WTC11 (cell line): ENCODE measurements at regions not wholly inside any gene's neighbourhood (a gene's known extent, or its start where the extent isn't known, plus 50 kb on each side); places are given as distances from the start of the nearest gene placed in this dataset.

Experiments
- ATAC-seq: fragments of 200-7000 bp; cut with Tn5 transposase; 2 replicates; pipeline ENCODE4 v1.10.0; 2021; ENCODE audit warnings: mild to moderate bottlenecking, moderate library complexity
- CTCF ChIA-PET: fragments of 300-600 bp; sonication (Branson Sonifier 250); formaldehyde crosslinking; loops from one replicate; lab custom pipeline; 2021; ENCODE audit warnings: antibody characterized with exemption; lab: Charles Lee
- POLR2A ChIA-PET: fragments of 350-600 bp; sonication (Branson Sonifier 250); formaldehyde crosslinking; loops from one replicate; lab custom pipeline; 2021; ENCODE audit warnings: antibody characterized with exemption; lab: Charles Lee
- DNase-seq: peaks from one replicate; pipeline ENCODE4 v3.0.0; 2021; ENCODE audit warnings: low spot score
- H3K27ac Mint-ChIP-seq: 2 replicates; pipeline ENCODE4 v1.8.0; 2021; ENCODE audit warnings: mixed read lengths
- H3K27me3 Mint-ChIP-seq: 2 replicates; pipeline ENCODE4 v1.8.0; 2021; ENCODE audit warnings: low read depth, mild to moderate bottlenecking, moderate library complexity, mixed read lengths
- H3K36me3 Mint-ChIP-seq: 2 replicates; pipeline ENCODE4 v1.8.0; 2021; ENCODE audit warnings: mixed read lengths
- H3K4me1 Mint-ChIP-seq: 2 replicates; pipeline ENCODE4 v1.8.0; 2022; ENCODE audit warnings: mixed read lengths
- H3K4me3 Mint-ChIP-seq: 2 replicates; pipeline ENCODE4 v1.8.0; 2021; ENCODE audit warnings: mild to moderate bottlenecking, moderate library complexity, mixed read lengths
- H3K9me3 Mint-ChIP-seq: 2 replicates; pipeline ENCODE4 v1.8.0; 2021; ENCODE audit warnings: mixed read lengths
- AFF4 ChIP-seq: sonication (generic); formaldehyde crosslinking; IDR thresholded peaks from 2 replicates; pipeline ENCODE4 v1.8.1; 2023; ENCODE audit warnings: mild to moderate bottlenecking, missing genetic modification reagents, borderline replicate concordance
- E2F1 ChIP-seq: sonication (generic); formaldehyde crosslinking; IDR thresholded peaks from 2 replicates; pipeline ENCODE4 v1.8.0; 2022; ENCODE audit warnings: mild to moderate bottlenecking, missing genetic modification reagents
- ERG ChIP-seq: fragments of 250-450 bp; sonication (Bioruptor Pico); IDR thresholded peaks from 2 replicates; pipeline ENCODE4 v1.8.0; 2021; ENCODE audit warnings: mild to moderate bottlenecking
- FOXP4 ChIP-seq: sonication (generic); formaldehyde crosslinking; IDR thresholded peaks from 2 replicates; pipeline ENCODE4 v1.8.0; 2022; ENCODE audit warnings: mild to moderate bottlenecking, missing genetic modification reagents
- HMGA2 ChIP-seq: fragments of 250-450 bp; sonication (Bioruptor Pico); IDR thresholded peaks from 2 replicates; pipeline ENCODE4 v1.4.0; 2021; ENCODE audit warnings: mild to moderate bottlenecking, moderate library complexity
- MXD4 ChIP-seq: fragments of 250-450 bp; sonication (Bioruptor Pico); IDR thresholded peaks from 2 replicates; pipeline ENCODE4 v1.8.0; 2021; ENCODE audit warnings: mild to moderate bottlenecking, moderate library complexity, borderline replicate concordance
- SMAD4 ChIP-seq: sonication (generic); formaldehyde crosslinking; IDR thresholded peaks from 2 replicates; pipeline ENCODE4 v1.8.0; 2022; ENCODE audit warnings: mild to moderate bottlenecking, missing genetic modification reagents
- TCF7 ChIP-seq: sonication (generic); formaldehyde crosslinking; IDR thresholded peaks from 2 replicates; pipeline ENCODE4 v1.8.0; 2022; ENCODE audit warnings: mild to moderate bottlenecking, low read depth, missing genetic modification reagents, moderate library complexity
- TEAD1 ChIP-seq: sonication (generic); formaldehyde crosslinking; IDR thresholded peaks from 2 replicates; pipeline ENCODE4 v1.8.0; 2022; ENCODE audit warnings: mild to moderate bottlenecking, missing genetic modification reagents
- ZBTB21 ChIP-seq: sonication (generic); formaldehyde crosslinking; IDR thresholded peaks from 2 replicates; pipeline ENCODE4 v1.8.1; 2023; ENCODE audit warnings: mild to moderate bottlenecking, missing genetic modification reagents, borderline replicate concordance
- ZNF281 ChIP-seq: sonication (generic); formaldehyde crosslinking; IDR thresholded peaks from 2 replicates; pipeline ENCODE4 v1.8.0; 2023; ENCODE audit warnings: mild to moderate bottlenecking, missing genetic modification reagents
- ZNF425 ChIP-seq: fragments of 250-450 bp; sonication (Bioruptor Pico); conservative IDR thresholded peaks from 2 replicates; pipeline ENCODE4 v1.9.0; 2021; ENCODE audit warnings: mild to moderate bottlenecking
- ZNF512 ChIP-seq: sonication (generic); formaldehyde crosslinking; IDR thresholded peaks from 2 replicates; pipeline ENCODE4 v1.8.1; 2022; ENCODE audit warnings: missing genetic modification reagents, borderline replicate concordance
- ZNF532 ChIP-seq: fragments of 250-450 bp; sonication (Bioruptor Pico); IDR thresholded peaks from 2 replicates; pipeline ENCODE4 v1.9.0; 2021; ENCODE audit warnings: mild to moderate bottlenecking, borderline replicate concordance

GRCh38 chr21:15233611-15234010, 168.8 kb upstream of the NRIP1 start (continued):
- no peak for TF ChIP-seq AFF4 (CRISPR knock-in tag)
- TF ChIP-seq TCF7 (CRISPR knock-in tag): no peak
- no peak for TF ChIP-seq ZNF532
- no peak for TF ChIP-seq FOXP4 (CRISPR knock-in tag)
- TF ChIP-seq SMAD4: no peak
- no peak for TF ChIP-seq ERG
- TF ChIP-seq ZNF512 (CRISPR knock-in tag): no peak
- TF ChIP-seq ZNF281 (CRISPR knock-in tag): no peak

- Mint-ChIP-seq H3K4me1 (peaks cover 5% of the 10 kb centered on the region; the same call in 1 of the 2 replicates), H3K4me3 (no peak overlapping the region), H3K36me3 (no peaks in the 10 kb centered on the region), H3K27ac (no peak overlapping the region), H3K27me3 (peaks cover 79% of the 10 kb centered on the region), H3K9me3 (no peaks in the 10 kb centered on the region)
- CTCF ChIA-PET: no interaction called here
- DNase-seq: no peak
- ATAC-seq: no peak
- POLR2A ChIA-PET: no interaction called here
- TF ChIP-seq HMGA2 (CRISPR knock-in tag): no peak
- TF ChIP-seq TEAD1 (CRISPR knock-in tag): no peak
- TF ChIP-seq MXD4: no peak
- no peak for TF ChIP-seq SMAD4
- no peak for TF ChIP-seq ZBTB21 (CRISPR knock-in tag)
- no peak for TF ChIP-seq ZNF425 (CRISPR knock-in tag)
- no peak for TF ChIP-seq E2F1 (CRISPR knock-in tag)
Observed at GRCh38 chr21:15236111-15236510, 171.3 kb upstream of the NRIP1 start.
